A673 (cell line): ENCODE measurements at regions not wholly inside any gene's neighbourhood (a gene's known extent, or its start where the extent isn't known, plus 50 kb on each side); places are given as distances from the start of the nearest gene placed in this dataset.

Experiments
- BruUV-seq: library from RNA; stranded (reverse); fragments of 400-500 nt; replicated peaks from 2 replicates; lab custom pipeline; 2021; lab: Mats Ljungman, UMichigan
- CTCF ChIA-PET: fragments of 300-600 bp; sonication (Branson Sonifier 250); formaldehyde crosslinking; loops from one replicate; lab custom pipeline; 2022; ENCODE audit warnings: antibody characterized with exemption; lab: Charles Lee
- POLR2A ChIA-PET: fragments of 300-600 bp; sonication (Branson Sonifier 250); formaldehyde crosslinking; loops from one replicate; lab custom pipeline; 2022; ENCODE audit warnings: antibody characterized with exemption; ENCODE audit not compliant: low non-redundant PET; lab: Charles Lee
- DNase-seq: peaks from one replicate; pipeline ENCODE4 v3.0.0-alpha.2; 2015; ENCODE audit warnings: low spot score
- H3K27ac ChIP-seq: fragments of 200-600 bp; sonication (generic); 2 replicates; pipeline ENCODE4 v1.5.1; 2016; ENCODE audit warnings: mixed run types, low read depth, mild to moderate bottlenecking, mixed read lengths, antibody characterized with exemption, low read length; ENCODE audit not compliant: poor library complexity, severe bottlenecking
- H3K27me3 ChIP-seq: fragments of 200-600 bp; sonication (generic); replicated peaks from 2 replicates; pipeline ENCODE4 v1.6.1; 2017; ENCODE audit warnings: mixed run types, low read depth, mild to moderate bottlenecking, mixed read lengths, antibody characterized with exemption, low read length; ENCODE audit not compliant: insufficient read depth, poor library complexity
- H3K36me3 ChIP-seq: fragments of 200-600 bp; sonication (generic); 2 replicates; pipeline ENCODE4 v1.6.1; 2016; ENCODE audit warnings: mixed run types, mild to moderate bottlenecking, mixed read lengths, antibody characterized with exemption, low read length; ENCODE audit not compliant: insufficient read depth, poor library complexity, severe bottlenecking
- H3K4me1 ChIP-seq: fragments of 200-600 bp; sonication (generic); 2 replicates; pipeline ENCODE4 v1.6.1; 2017; ENCODE audit warnings: mixed run types, mild to moderate bottlenecking, mixed read lengths, antibody characterized with exemption, low read length; ENCODE audit not compliant: insufficient read depth, poor library complexity, severe bottlenecking
- H3K4me3 ChIP-seq: fragments of 200-600 bp; sonication (generic); 2 replicates; pipeline ENCODE4 v1.5.1; 2016; ENCODE audit warnings: low read depth, mixed run types, mild to moderate bottlenecking, mixed read lengths, low read length; ENCODE audit not compliant: poor library complexity, severe bottlenecking
- H3K9me3 ChIP-seq: fragments of 200-600 bp; sonication (generic); 2 replicates; pipeline ENCODE4 v1.6.1; 2016; ENCODE audit warnings: mixed run types, low read depth, mild to moderate bottlenecking, mixed read lengths, antibody characterized with exemption, low read length; ENCODE audit not compliant: poor library complexity, severe bottlenecking
- CTCF ChIP-seq: fragments of 300-800, 200-600 bp; sonication (generic); conservative IDR thresholded peaks from 2 replicates; pipeline ENCODE4 v1.5.1; 2017; ENCODE audit warnings: low read depth, mild to moderate bottlenecking, antibody characterized with exemption, low read length, moderate library complexity, mixed read lengths
- EZH2 ChIP-seq: fragments of 200-600 bp; sonication (generic); IDR thresholded peaks from 2 replicates; pipeline ENCODE4 v1.6.1; 2017; ENCODE audit warnings: borderline replicate concordance, low read depth, mild to moderate bottlenecking, mixed read lengths, antibody characterized with exemption, low read length; ENCODE audit not compliant: poor library complexity, severe bottlenecking
- intact Hi-C: fragments of 100-400 bp; cut with micrococcal nuclease; formaldehyde crosslinking; loops from one replicate; pipeline ENCODE4 v1.10.0; 2022; ENCODE audit not compliant: unreplicated experiment

GRCh38 chr2:239523147-239523953, 122.5 kb upstream of the HDAC4 start:
- H3K36me3 ChIP-seq, result no peaks in the 10 kb centered on the region
- no peak overlapping the region for H3K27ac ChIP-seq
- H3K4me1 ChIP-seq, result no peaks in the 10 kb centered on the region
- H3K9me3 ChIP-seq, result no peaks in the 10 kb centered on the region
- no TSS peak for BruUV-seq
- H3K27me3 ChIP-seq, result no peaks in the 10 kb centered on the region
- ChIA-PET POLR2A (no interaction called here), CTCF (no interaction called here)
- H3K4me3 ChIP-seq, result no peak overlapping the region
- no peak for DNase-seq
- intact Hi-C loops, result no loop called here
- TF ChIP-seq EZH2, result no peak
- TF ChIP-seq CTCF, result no peak

DNA sequence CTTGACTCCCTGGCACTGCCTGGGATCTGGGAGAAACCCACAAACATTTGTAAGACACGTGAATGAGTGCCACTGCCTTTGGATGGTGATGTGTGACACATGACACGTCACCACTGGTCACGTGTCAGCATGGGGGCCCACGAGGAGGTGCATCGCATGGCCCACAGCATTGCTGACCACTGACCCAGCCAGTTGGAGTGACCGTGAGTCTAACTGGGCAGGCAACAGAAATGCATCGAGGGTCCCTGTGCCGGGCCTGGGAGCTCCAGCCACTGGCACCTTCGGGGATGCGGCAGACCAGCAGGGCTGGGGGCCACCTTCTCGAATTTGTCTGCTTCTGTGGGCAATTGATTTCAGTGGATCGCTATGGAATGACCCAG, 121.9 kb upstream of the HDAC4 start:
- no peaks in the 10 kb centered on the region for H3K27me3 ChIP-seq
- no TSS peak for BruUV-seq
- no peak overlapping the region for H3K4me3 ChIP-seq
- intact Hi-C loops, result no loop called here
- CTCF ChIA-PET, result no interaction called here
- no peaks in the 10 kb centered on the region for H3K36me3 ChIP-seq
- POLR2A ChIA-PET, result no interaction called here
- H3K27ac ChIP-seq, result no peak overlapping the region
- no peaks in the 10 kb centered on the region for H3K4me1 ChIP-seq
- no peaks in the 10 kb centered on the region for H3K9me3 ChIP-seq
- TF ChIP-seq EZH2 (no peak), CTCF (no peak)
- DNase-seq, result no peak

GRCh38 chr2:239522002-239522739, 121.4 kb upstream of the HDAC4 start:
- H3K36me3 ChIP-seq, result no peaks in the 10 kb centered on the region
- H3K4me1 ChIP-seq, result no peaks in the 10 kb centered on the region
- CTCF ChIA-PET, result no interaction called here
- H3K27me3 ChIP-seq, result no peaks in the 10 kb centered on the region
- POLR2A ChIA-PET, result no interaction called here
- intact Hi-C loops, result no loop called here
- no peak for DNase-seq
- TF ChIP-seq CTCF (no peak), EZH2 (no peak)
- no peaks in the 10 kb centered on the region for H3K9me3 ChIP-seq
- H3K4me3 ChIP-seq, result no peak overlapping the region
- no TSS peak for BruUV-seq
- no peak overlapping the region for H3K27ac ChIP-seq
